Neural cell (in vitro differentiated cells): ENCODE measurements at regions not wholly inside any gene's neighbourhood (a gene's known extent, or its start where the extent isn't known, plus 50 kb on each side); places are given as distances from the start of the nearest gene placed in this dataset.

Source experiments
- H2AFZ ChIP-seq: fragments of 200-600, 300-800 bp; sonication (generic), shearing (Covaris generic); 2 replicates; pipeline ENCODE4 v1.6.0; 2014; ENCODE audit warnings: low read depth, mild to moderate bottlenecking, antibody characterized with exemption, low read length, moderate library complexity
- H3F3A ChIP-seq: fragments of 200-600 bp; shearing (Covaris generic); 2 replicates; pipeline ENCODE4 v1.6.1; 2016; ENCODE audit warnings: mild to moderate bottlenecking, moderate library complexity, mixed read lengths, antibody characterized with exemption, low read length; ENCODE audit not compliant: insufficient read depth, poor library complexity, severe bottlenecking
- H3K27ac ChIP-seq: fragments of 200-600, 300-800 bp; sonication (generic), shearing (Covaris generic); 2 replicates; pipeline ENCODE4 v1.5.1; 2014; ENCODE audit warnings: mild to moderate bottlenecking, low read length, moderate library complexity
- H3K27me3 ChIP-seq: fragments of 300-800, 200-600 bp; sonication (generic), shearing (Covaris generic); 2 replicates; pipeline ENCODE4 v1.6.0; 2014; ENCODE audit warnings: mild to moderate bottlenecking, low read depth, low read length, moderate library complexity; ENCODE audit not compliant: insufficient read depth
- H3K36me3 ChIP-seq: fragments of 300-800, 200-600 bp; sonication (generic), shearing (Covaris generic); 2 replicates; pipeline ENCODE4 v1.5.1; 2014; ENCODE audit warnings: mild to moderate bottlenecking, antibody characterized with exemption, low read length, moderate library complexity; ENCODE audit not compliant: insufficient read depth
- H3K4me2 ChIP-seq: fragments of 300-800, 200-600 bp; sonication (generic), shearing (Covaris generic); 2 replicates; pipeline ENCODE4 v1.6.0; 2014; ENCODE audit warnings: mild to moderate bottlenecking, low read length
- H3K4me3 ChIP-seq: fragments of 300-800, 200-600 bp; sonication (generic), shearing (Covaris generic); 2 replicates; pipeline ENCODE4 v1.5.1; 2014; ENCODE audit warnings: mild to moderate bottlenecking, low read length, moderate library complexity
- H3K79me2 ChIP-seq: fragments of 200-600 bp; shearing (Covaris generic); replicated peaks from 2 replicates; pipeline ENCODE4 v1.6.0; 2014; ENCODE audit warnings: mild to moderate bottlenecking, low read length, moderate library complexity; ENCODE audit not compliant: insufficient read depth
- H3K9ac ChIP-seq: fragments of 300-800, 200-600 bp; sonication (generic), shearing (Covaris generic); 2 replicates; pipeline ENCODE4 v1.6.1; 2016; ENCODE audit warnings: mild to moderate bottlenecking, low read length, mixed read lengths
- H3K9me2 ChIP-seq: fragments of 200-600 bp; shearing (Covaris generic); 2 replicates; pipeline ENCODE4 v1.6.1; 2016; ENCODE audit warnings: mild to moderate bottlenecking, low read length, mixed read lengths; ENCODE audit not compliant: insufficient read depth
- H3K9me3 ChIP-seq: fragments of 200-600, 300-800 bp; sonication (generic), shearing (Covaris generic); 2 replicates; pipeline ENCODE4 v1.6.1; 2016; ENCODE audit warnings: mild to moderate bottlenecking, mixed run types, low read length, moderate library complexity, mixed read lengths
- H4K20me1 ChIP-seq: fragments of 200-600 bp; shearing (Covaris generic); 2 replicates; pipeline ENCODE4 v1.6.1; 2016; ENCODE audit warnings: mild to moderate bottlenecking, mixed run types; ENCODE audit not compliant: insufficient read depth
- EP300 ChIP-seq: fragments of 450-650 bp; conservative IDR thresholded peaks from 2 replicates; pipeline ENCODE4 v1.6.1; 2014; ENCODE audit warnings: antibody characterized with exemption, mild to moderate bottlenecking, moderate library complexity; ENCODE audit not compliant: poor library complexity, severe bottlenecking
- EZH2 ChIP-seq: fragments of 200-600, 300-800 bp; shearing (Covaris generic), sonication (generic); IDR thresholded peaks from 2 replicates; pipeline ENCODE4 v1.6.1; 2014; ENCODE audit warnings: antibody characterized with exemption, low read length, borderline replicate concordance, mild to moderate bottlenecking; ENCODE audit not compliant: insufficient read depth, poor library complexity, severe bottlenecking
- MXI1 ChIP-seq: fragments of 450-650 bp; conservative IDR thresholded peaks from 2 replicates; pipeline ENCODE4 v1.6.1; 2014; ENCODE audit warnings: antibody characterized with exemption, mild to moderate bottlenecking; ENCODE audit not compliant: poor library complexity, severe bottlenecking
- POLR2AphosphoS5 ChIP-seq: IDR thresholded peaks from 2 replicates; pipeline ENCODE4 v1.6.1; 2012
- RAD21 ChIP-seq: fragments of 450-650 bp; conservative IDR thresholded peaks from 2 replicates; pipeline ENCODE4 v1.6.1; 2014; ENCODE audit warnings: antibody characterized with exemption, mild to moderate bottlenecking, moderate library complexity
- SMC3 ChIP-seq: fragments of 450-650 bp; conservative IDR thresholded peaks from 2 replicates; pipeline ENCODE4 v1.6.1; 2014; ENCODE audit warnings: antibody characterized with exemption, mild to moderate bottlenecking, moderate library complexity; ENCODE audit not compliant: poor library complexity
- TAF1 ChIP-seq: IDR thresholded peaks from 2 replicates; pipeline ENCODE4 v1.6.1; 2012; ENCODE audit warnings: low read depth
- TF ChIP-seq, protein P1 (sequence below): IDR thresholded peaks from 2 replicates; pipeline ENCODE4 v1.6.1; 2012; ENCODE audit warnings: borderline replicate concordance
- TF ChIP-seq, protein P2 (sequence below): fragments of 450-650 bp; IDR thresholded peaks from 2 replicates; pipeline ENCODE4 v1.5.1; 2014; ENCODE audit warnings: antibody characterized with exemption, mild to moderate bottlenecking, moderate library complexity; ENCODE audit not compliant: poor library complexity, severe bottlenecking

DNA sequence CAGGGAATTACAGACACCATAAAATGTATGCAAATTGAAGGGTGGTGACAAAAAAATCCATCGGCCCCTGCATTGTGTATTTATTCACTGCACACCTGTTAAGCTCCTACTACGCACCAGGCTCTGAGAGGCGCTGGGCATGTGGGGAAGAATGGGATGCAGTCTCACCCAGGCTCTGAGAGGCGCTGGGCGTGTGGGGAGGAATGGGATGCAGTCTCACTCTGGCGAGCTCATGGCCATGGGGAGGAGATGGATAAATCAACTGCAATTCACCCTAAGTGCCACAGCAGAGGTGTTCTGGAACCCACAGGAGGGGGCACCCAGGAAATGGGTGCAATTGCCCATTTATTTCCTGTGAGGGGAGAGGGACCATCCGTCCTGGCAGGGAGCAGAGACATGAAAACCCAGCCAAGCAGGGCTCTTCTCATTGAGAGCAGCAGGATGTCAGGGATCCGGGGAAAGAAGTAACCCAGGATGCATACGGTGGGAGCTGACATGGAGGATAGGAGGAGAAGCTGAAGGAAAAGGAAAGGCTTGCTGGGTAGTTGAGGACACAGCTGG is 798.7 kb downstream of the TBC1D22A start:
- Histone ChIP-seq H3K4me2 (no peak overlapping the region), H3K36me3 (no peaks in the 10 kb centered on the region), H3F3A (no peaks in the 10 kb centered on the region), H2AFZ (no peak overlapping the region), H3K9me2 (no peaks in the 10 kb centered on the region), H3K9me3 (no peaks in the 10 kb centered on the region), H3K27ac (no peak overlapping the region), H4K20me1 (no peaks in the 10 kb centered on the region), H3K27me3 (no peaks in the 10 kb centered on the region), H3K9ac (no peak overlapping the region), H3K4me3 (no peak overlapping the region), H3K79me2 (no peaks in the 10 kb centered on the region)
- no peak for TF ChIP-seq TAF1
- TF ChIP-seq, protein P1, sequence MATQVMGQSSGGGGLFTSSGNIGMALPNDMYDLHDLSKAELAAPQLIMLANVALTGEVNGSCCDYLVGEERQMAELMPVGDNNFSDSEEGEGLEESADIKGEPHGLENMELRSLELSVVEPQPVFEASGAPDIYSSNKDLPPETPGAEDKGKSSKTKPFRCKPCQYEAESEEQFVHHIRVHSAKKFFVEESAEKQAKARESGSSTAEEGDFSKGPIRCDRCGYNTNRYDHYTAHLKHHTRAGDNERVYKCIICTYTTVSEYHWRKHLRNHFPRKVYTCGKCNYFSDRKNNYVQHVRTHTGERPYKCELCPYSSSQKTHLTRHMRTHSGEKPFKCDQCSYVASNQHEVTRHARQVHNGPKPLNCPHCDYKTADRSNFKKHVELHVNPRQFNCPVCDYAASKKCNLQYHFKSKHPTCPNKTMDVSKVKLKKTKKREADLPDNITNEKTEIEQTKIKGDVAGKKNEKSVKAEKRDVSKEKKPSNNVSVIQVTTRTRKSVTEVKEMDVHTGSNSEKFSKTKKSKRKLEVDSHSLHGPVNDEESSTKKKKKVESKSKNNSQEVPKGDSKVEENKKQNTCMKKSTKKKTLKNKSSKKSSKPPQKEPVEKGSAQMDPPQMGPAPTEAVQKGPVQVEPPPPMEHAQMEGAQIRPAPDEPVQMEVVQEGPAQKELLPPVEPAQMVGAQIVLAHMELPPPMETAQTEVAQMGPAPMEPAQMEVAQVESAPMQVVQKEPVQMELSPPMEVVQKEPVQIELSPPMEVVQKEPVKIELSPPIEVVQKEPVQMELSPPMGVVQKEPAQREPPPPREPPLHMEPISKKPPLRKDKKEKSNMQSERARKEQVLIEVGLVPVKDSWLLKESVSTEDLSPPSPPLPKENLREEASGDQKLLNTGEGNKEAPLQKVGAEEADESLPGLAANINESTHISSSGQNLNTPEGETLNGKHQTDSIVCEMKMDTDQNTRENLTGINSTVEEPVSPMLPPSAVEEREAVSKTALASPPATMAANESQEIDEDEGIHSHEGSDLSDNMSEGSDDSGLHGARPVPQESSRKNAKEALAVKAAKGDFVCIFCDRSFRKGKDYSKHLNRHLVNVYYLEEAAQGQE = no peak
- no peak for TF ChIP-seq EZH2
- TF ChIP-seq POLR2AphosphoS5 = no peak
- TF ChIP-seq MXI1 = no peak
- TF ChIP-seq, protein P2, sequence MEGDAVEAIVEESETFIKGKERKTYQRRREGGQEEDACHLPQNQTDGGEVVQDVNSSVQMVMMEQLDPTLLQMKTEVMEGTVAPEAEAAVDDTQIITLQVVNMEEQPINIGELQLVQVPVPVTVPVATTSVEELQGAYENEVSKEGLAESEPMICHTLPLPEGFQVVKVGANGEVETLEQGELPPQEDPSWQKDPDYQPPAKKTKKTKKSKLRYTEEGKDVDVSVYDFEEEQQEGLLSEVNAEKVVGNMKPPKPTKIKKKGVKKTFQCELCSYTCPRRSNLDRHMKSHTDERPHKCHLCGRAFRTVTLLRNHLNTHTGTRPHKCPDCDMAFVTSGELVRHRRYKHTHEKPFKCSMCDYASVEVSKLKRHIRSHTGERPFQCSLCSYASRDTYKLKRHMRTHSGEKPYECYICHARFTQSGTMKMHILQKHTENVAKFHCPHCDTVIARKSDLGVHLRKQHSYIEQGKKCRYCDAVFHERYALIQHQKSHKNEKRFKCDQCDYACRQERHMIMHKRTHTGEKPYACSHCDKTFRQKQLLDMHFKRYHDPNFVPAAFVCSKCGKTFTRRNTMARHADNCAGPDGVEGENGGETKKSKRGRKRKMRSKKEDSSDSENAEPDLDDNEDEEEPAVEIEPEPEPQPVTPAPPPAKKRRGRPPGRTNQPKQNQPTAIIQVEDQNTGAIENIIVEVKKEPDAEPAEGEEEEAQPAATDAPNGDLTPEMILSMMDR = no peak
- TF ChIP-seq SMC3 = no peak
- TF ChIP-seq EP300 = no peak
- TF ChIP-seq RAD21 = no peak

DNA sequence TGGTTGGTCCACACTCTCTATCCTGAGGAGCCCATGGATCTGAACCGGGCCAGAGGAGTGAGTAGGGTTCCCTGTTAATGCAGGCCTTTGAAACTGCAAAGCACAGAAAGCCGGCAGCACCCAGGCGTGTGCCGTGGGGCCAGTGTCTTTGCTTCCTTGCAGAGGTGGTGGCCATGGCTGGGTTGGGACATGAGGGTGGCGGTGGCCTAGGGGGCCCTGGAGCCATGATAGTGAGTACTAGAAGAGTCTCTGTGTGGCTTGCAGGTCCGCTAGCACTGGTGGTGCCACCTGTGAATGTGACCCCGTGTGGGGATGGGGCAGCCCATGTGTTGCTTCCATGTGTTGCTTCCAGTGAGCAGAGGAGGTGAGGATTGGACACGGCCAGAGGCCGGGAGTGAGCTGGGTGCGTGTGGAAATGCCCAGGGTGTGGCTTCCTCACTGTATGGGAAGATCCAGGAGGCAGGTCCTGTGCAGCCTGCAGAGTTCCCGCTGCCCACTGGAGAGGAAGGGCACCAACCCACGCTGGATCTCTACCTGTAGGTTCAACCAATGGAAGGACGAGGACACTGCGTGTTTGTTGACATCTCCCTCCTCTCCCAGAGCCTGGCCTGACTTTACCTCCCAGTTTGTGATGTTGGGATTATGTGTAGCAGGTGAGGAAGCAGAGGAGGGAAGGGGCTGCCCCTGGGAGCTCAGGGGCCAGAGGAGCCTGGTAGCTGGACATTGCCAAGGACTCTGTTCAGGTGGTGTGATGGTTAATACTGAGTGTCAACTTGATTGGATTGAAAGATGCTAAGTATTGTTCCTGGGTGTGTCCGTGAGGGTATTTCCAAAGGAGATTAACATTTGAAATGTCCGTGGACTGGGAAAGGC is 796.6 kb downstream of the TBC1D22A start:
- H3K9me2 ChIP-seq = no peaks in the 10 kb centered on the region
- no peak overlapping the region for H3K27ac ChIP-seq
- TF ChIP-seq POLR2AphosphoS5 (no peak), EZH2 (no peak), TAF1 (no peak), RAD21 (no peak), MXI1 (no peak), SMC3 (no peak), EP300 (no peak)
- TF ChIP-seq, protein P2 = no peak
- TF ChIP-seq, protein P1 = no peak
- no peaks in the 10 kb centered on the region for H3K9me3 ChIP-seq
- no peak overlapping the region for H3K4me2 ChIP-seq
- no peak overlapping the region for H2AFZ ChIP-seq
- H4K20me1 ChIP-seq = no peaks in the 10 kb centered on the region
- H3F3A ChIP-seq = no peaks in the 10 kb centered on the region
- no peaks in the 10 kb centered on the region for H3K79me2 ChIP-seq
- H3K9ac ChIP-seq = no peak overlapping the region
- H3K4me3 ChIP-seq = no peak overlapping the region
- no peaks in the 10 kb centered on the region for H3K36me3 ChIP-seq
- no peaks in the 10 kb centered on the region for H3K27me3 ChIP-seq
